Stimulated activated memory B cell treated with anti-CD40 and anti-IgM and Interleukin-4, amounts not matched to agents 10 μg/mL and 1 μg/mL and 100 μg/mL, for 72 hours (primary cell): ENCODE measurements at regions not wholly inside any gene's neighbourhood (a gene's known extent, or its start where the extent isn't known, plus 50 kb on each side); places are given as distances from the start of the nearest gene placed in this dataset.

ENCODE experiments used
- ATAC-seq: fragments of 150-1000 bp; cut with Tn5 transposase; 2 replicates; pipeline ENCODE4 v1.10.0; 2021
- H3K27ac Mint-ChIP-seq: one replicate; pipeline ENCODE4 v1.8.0; 2022; ENCODE audit warnings: mild to moderate bottlenecking, mixed read lengths
- H3K27me3 Mint-ChIP-seq: one replicate; pipeline ENCODE4 v1.8.0; 2022; ENCODE audit warnings: mixed read lengths
- H3K36me3 Mint-ChIP-seq: one replicate; pipeline ENCODE4 v1.8.0; 2022; ENCODE audit warnings: mixed read lengths
- H3K4me1 Mint-ChIP-seq: one replicate; pipeline ENCODE4 v1.8.0; 2022; ENCODE audit warnings: mixed read lengths
- H3K4me3 Mint-ChIP-seq: one replicate; pipeline ENCODE4 v1.8.0; 2022; ENCODE audit warnings: mild to moderate bottlenecking, moderate library complexity, mixed read lengths
- H3K9me3 Mint-ChIP-seq: one replicate; pipeline ENCODE4 v1.8.0; 2022; ENCODE audit warnings: mixed read lengths

- Mint-ChIP-seq H3K36me3 (no peaks in the 10 kb centered on the region), H3K27ac (no peak overlapping the region), H3K4me3 (no peak overlapping the region), H3K4me1 (no peaks in the 10 kb centered on the region), H3K27me3 (no peaks in the 10 kb centered on the region), H3K9me3 (peaks cover 3% of the 10 kb centered on the region)
- no peak for ATAC-seq
Measured at GRCh38 chr12:115648463-115648862, 629.0 kb downstream of the MED13L start.

- Mint-ChIP-seq H3K4me1 (no peaks in the 10 kb centered on the region), H3K9me3 (peaks cover 3% of the 10 kb centered on the region), H3K4me3 (no peak overlapping the region), H3K27ac (no peak overlapping the region), H3K36me3 (no peaks in the 10 kb centered on the region), H3K27me3 (no peaks in the 10 kb centered on the region)
- ATAC-seq = no peak
Measured at GRCh38 chr12:115646210-115646609, 631.3 kb downstream of the MED13L start.

GRCh38 chr12:115640929-115641328 lies 636.6 kb downstream of the MED13L start:
- H3K27me3 Mint-ChIP-seq = no peaks in the 10 kb centered on the region
- peaks cover 3% of the 10 kb centered on the region for H3K9me3 Mint-ChIP-seq
- no peak overlapping the region for H3K4me3 Mint-ChIP-seq
- H3K27ac Mint-ChIP-seq = no peak overlapping the region
- no peaks in the 10 kb centered on the region for H3K36me3 Mint-ChIP-seq
- ATAC-seq = no peak
- no peaks in the 10 kb centered on the region for H3K4me1 Mint-ChIP-seq

GRCh38 chr12:115639648-115640012 lies 637.9 kb downstream of the MED13L start:
- no peak for ATAC-seq
- H3K4me3 Mint-ChIP-seq = no peak overlapping the region
- H3K36me3 Mint-ChIP-seq = no peaks in the 10 kb centered on the region
- no peaks in the 10 kb centered on the region for H3K27me3 Mint-ChIP-seq
- H3K9me3 Mint-ChIP-seq = peaks cover 6% of the 10 kb centered on the region
- no peak overlapping the region for H3K27ac Mint-ChIP-seq
- H3K4me1 Mint-ChIP-seq = no peaks in the 10 kb centered on the region

GRCh38 chr12:115638733-115639647 lies 638.5 kb downstream of the MED13L start:
- Mint-ChIP-seq H3K4me1 (no peaks in the 10 kb centered on the region), H3K36me3 (no peaks in the 10 kb centered on the region), H3K27ac (no peak overlapping the region), H3K27me3 (no peaks in the 10 kb centered on the region), H3K4me3 (no peak overlapping the region), H3K9me3 (peaks cover 6% of the 10 kb centered on the region)
- no peak for ATAC-seq

- ATAC-seq = no peak
- no peaks in the 10 kb centered on the region for H3K36me3 Mint-ChIP-seq
- no peak overlapping the region for H3K4me3 Mint-ChIP-seq
- H3K27me3 Mint-ChIP-seq = no peaks in the 10 kb centered on the region
- H3K27ac Mint-ChIP-seq = no peak overlapping the region
- peaks cover 6% of the 10 kb centered on the region for H3K9me3 Mint-ChIP-seq
- no peaks in the 10 kb centered on the region for H3K4me1 Mint-ChIP-seq
Measured at GRCh38 chr12:115636546-115636945, 640.9 kb downstream of the MED13L start.

- no peaks in the 10 kb centered on the region for H3K4me1 Mint-ChIP-seq
- H3K27ac Mint-ChIP-seq = no peak overlapping the region
- no peak overlapping the region for H3K4me3 Mint-ChIP-seq
- ATAC-seq = no peak
- H3K27me3 Mint-ChIP-seq = no peaks in the 10 kb centered on the region
- H3K36me3 Mint-ChIP-seq = no peaks in the 10 kb centered on the region
- H3K9me3 Mint-ChIP-seq = peaks cover 6% of the 10 kb centered on the region
Measured at GRCh38 chr12:115632308-115632707, 645.2 kb downstream of the MED13L start.

- H3K27me3 Mint-ChIP-seq = no peaks in the 10 kb centered on the region
- H3K27ac Mint-ChIP-seq = no peak overlapping the region
- no peak for ATAC-seq
- H3K36me3 Mint-ChIP-seq = no peaks in the 10 kb centered on the region
- H3K9me3 Mint-ChIP-seq = no peaks in the 10 kb centered on the region
- no peaks in the 10 kb centered on the region for H3K4me1 Mint-ChIP-seq
- no peak overlapping the region for H3K4me3 Mint-ChIP-seq
Measured at GRCh38 chr12:115630136-115630535, 647.4 kb downstream of the MED13L start.

- H3K9me3 Mint-ChIP-seq = peaks cover 3% of the 10 kb centered on the region
- no peaks in the 10 kb centered on the region for H3K4me1 Mint-ChIP-seq
- H3K27ac Mint-ChIP-seq = no peak overlapping the region
- no peak for ATAC-seq
- H3K27me3 Mint-ChIP-seq = peaks cover 8% of the 10 kb centered on the region
- H3K36me3 Mint-ChIP-seq = no peaks in the 10 kb centered on the region
- H3K4me3 Mint-ChIP-seq = no peak overlapping the region
Measured at GRCh38 chr12:115626210-115626609, 651.3 kb downstream of the MED13L start.

GRCh38 chr12:115623764-115624334 lies 653.6 kb downstream of the MED13L start:
- H3K4me3 Mint-ChIP-seq = no peak overlapping the region
- ATAC-seq = no peak
- no peaks in the 10 kb centered on the region for H3K4me1 Mint-ChIP-seq
- peaks cover 7% of the 10 kb centered on the region for H3K9me3 Mint-ChIP-seq
- no peak overlapping the region for H3K27ac Mint-ChIP-seq
- H3K27me3 Mint-ChIP-seq = peaks cover 8% of the 10 kb centered on the region
- no peaks in the 10 kb centered on the region for H3K36me3 Mint-ChIP-seq

- Mint-ChIP-seq H3K4me1 (no peaks in the 10 kb centered on the region), H3K27me3 (peaks cover 8% of the 10 kb centered on the region), H3K4me3 (no peak overlapping the region), H3K36me3 (no peaks in the 10 kb centered on the region), H3K9me3 (peaks cover 8% of the 10 kb centered on the region), H3K27ac (no peak overlapping the region)
- no peak for ATAC-seq
Measured at GRCh38 chr12:115623275-115623674, 654.2 kb downstream of the MED13L start.

GRCh38 chr12:115620816-115621215 lies 656.7 kb downstream of the MED13L start:
- no peak overlapping the region for H3K27ac Mint-ChIP-seq
- no peak for ATAC-seq
- H3K9me3 Mint-ChIP-seq = peaks cover 10% of the 10 kb centered on the region
- no peaks in the 10 kb centered on the region for H3K36me3 Mint-ChIP-seq
- H3K27me3 Mint-ChIP-seq = peaks cover 8% of the 10 kb centered on the region
- no peaks in the 10 kb centered on the region for H3K4me1 Mint-ChIP-seq
- H3K4me3 Mint-ChIP-seq = no peak overlapping the region

GRCh38 chr12:115619889-115620288 lies 657.6 kb downstream of the MED13L start:
- peaks cover 8% of the 10 kb centered on the region for H3K27me3 Mint-ChIP-seq
- H3K9me3 Mint-ChIP-seq = peaks cover 10% of the 10 kb centered on the region
- H3K4me1 Mint-ChIP-seq = no peaks in the 10 kb centered on the region
- H3K27ac Mint-ChIP-seq = no peak overlapping the region
- H3K36me3 Mint-ChIP-seq = no peaks in the 10 kb centered on the region
- no peak for ATAC-seq
- no peak overlapping the region for H3K4me3 Mint-ChIP-seq

GRCh38 chr12:115619061-115619460 lies 658.4 kb downstream of the MED13L start:
- no peak overlapping the region for H3K27ac Mint-ChIP-seq
- no peak for ATAC-seq
- no peaks in the 10 kb centered on the region for H3K36me3 Mint-ChIP-seq
- H3K9me3 Mint-ChIP-seq = peaks cover 10% of the 10 kb centered on the region
- H3K27me3 Mint-ChIP-seq = peaks cover 6% of the 10 kb centered on the region
- H3K4me1 Mint-ChIP-seq = no peaks in the 10 kb centered on the region
- H3K4me3 Mint-ChIP-seq = no peak overlapping the region

- Mint-ChIP-seq H3K36me3 (no peaks in the 10 kb centered on the region), H3K9me3 (peaks cover 10% of the 10 kb centered on the region), H3K27ac (no peak overlapping the region), H3K27me3 (no peaks in the 10 kb centered on the region), H3K4me3 (no peak overlapping the region), H3K4me1 (no peaks in the 10 kb centered on the region)
- ATAC-seq = no peak
Measured at GRCh38 chr12:115618105-115618504, 659.4 kb downstream of the MED13L start.

- H3K4me3 Mint-ChIP-seq = no peak overlapping the region
- H3K36me3 Mint-ChIP-seq = no peaks in the 10 kb centered on the region
- H3K9me3 Mint-ChIP-seq = peaks cover 10% of the 10 kb centered on the region
- H3K27ac Mint-ChIP-seq = no peak overlapping the region
- H3K27me3 Mint-ChIP-seq = no peaks in the 10 kb centered on the region
- no peaks in the 10 kb centered on the region for H3K4me1 Mint-ChIP-seq
- no peak for ATAC-seq
Measured at GRCh38 chr12:115617391-115617790, 660.1 kb downstream of the MED13L start.
